Activated gamma-delta T cell treated with anti-CD3 and anti-CD28 coated beads, Interleukin-2, amount 50 U/mL, for 16 hours (primary cell): ENCODE measurements at regions not wholly inside any gene's neighbourhood (a gene's known extent, or its start where the extent isn't known, plus 50 kb on each side); places are given as distances from the start of the nearest gene placed in this dataset.

Source experiments
- DNase-seq: peaks from one replicate; pipeline ENCODE4 v3.0.0-alpha.2; 2020; ENCODE audit warnings: low read depth

DNA sequence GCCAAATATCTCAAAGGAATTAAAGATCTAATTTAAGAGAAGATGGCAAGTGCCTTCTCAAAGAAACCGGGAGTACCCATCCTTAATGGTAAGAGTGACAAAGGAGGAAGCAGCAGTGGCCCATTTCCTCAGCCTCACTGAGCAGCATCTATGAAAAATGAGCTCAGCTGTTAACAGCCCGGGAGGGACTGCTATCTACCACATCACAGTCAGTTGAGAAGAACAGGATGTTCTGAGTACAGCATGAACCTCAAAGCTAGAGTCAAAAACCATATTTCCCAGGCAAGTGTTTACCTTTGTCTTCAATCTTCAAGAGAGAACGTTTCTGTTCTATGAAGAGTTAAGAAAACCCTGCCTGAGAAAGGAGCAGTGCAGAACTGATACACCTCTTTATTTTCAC lies 115.0 kb downstream of the BTG1 start:
- DNase-seq = peak; percentile 43

DNA sequence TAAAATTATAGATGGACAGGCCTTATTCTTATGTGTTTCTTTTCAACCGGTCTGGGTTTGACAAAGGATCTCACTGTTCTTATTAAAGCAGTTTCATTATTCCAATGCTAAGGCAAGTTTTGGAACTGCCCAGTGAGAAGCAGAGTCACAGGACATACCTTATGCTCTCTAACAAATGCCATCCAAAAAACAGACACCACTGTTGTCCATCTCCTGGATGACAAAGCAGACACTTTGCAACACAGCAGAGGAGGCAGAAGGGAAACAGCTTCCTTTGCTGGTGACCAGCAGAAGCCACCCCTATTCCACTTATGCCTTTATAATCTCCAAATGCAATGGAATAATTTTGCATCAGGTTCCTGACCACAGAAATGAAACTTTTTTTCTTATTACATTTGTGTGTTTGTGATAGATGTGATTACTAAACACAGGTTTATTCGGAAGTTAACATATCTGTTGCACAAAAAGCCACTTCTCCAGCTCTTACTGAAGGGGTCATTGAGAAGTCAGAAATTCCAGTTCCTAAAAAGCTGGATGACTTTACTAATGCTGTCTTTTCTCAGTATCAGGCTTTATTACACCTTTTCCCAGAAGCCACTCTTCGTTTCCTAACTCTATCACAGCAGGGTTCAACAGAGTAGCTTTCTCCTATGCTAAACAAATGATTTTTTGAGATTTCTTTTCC lies 115.6 kb downstream of the BTG1 start:
- DNase-seq = no peak

DNA sequence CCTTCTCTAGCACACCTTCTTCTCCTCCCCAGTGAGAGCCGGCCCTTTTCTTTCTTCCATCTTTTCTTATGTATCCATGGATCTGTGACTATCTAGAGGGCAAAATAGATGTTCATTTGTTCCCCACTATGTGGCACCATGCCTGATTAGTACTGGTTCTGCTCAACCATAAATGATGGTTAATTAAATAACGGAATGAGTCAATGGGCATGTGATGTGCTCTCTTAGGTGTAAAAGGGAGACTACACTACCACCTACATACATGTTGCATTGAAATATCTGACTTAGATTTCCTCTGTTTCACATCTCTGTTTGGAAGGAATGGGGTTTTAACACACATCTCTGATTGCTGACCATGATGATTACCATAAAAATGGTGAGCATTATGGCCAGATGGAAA lies 116.5 kb downstream of the BTG1 start:
- no peak for DNase-seq

DNA sequence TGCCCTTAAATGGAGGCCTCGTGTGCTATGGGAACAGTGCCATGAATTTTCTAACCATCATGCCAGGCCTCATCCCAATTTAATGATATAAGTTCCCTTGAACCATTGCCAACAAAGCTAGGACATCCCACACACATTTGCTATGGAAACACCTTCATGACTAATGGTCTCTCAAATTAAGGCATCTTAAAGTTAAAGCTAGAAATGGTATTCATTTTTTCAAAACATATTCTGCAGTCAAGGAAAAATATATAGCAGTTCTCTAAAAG lies 117.3 kb downstream of the BTG1 start:
- no peak for DNase-seq

DNA sequence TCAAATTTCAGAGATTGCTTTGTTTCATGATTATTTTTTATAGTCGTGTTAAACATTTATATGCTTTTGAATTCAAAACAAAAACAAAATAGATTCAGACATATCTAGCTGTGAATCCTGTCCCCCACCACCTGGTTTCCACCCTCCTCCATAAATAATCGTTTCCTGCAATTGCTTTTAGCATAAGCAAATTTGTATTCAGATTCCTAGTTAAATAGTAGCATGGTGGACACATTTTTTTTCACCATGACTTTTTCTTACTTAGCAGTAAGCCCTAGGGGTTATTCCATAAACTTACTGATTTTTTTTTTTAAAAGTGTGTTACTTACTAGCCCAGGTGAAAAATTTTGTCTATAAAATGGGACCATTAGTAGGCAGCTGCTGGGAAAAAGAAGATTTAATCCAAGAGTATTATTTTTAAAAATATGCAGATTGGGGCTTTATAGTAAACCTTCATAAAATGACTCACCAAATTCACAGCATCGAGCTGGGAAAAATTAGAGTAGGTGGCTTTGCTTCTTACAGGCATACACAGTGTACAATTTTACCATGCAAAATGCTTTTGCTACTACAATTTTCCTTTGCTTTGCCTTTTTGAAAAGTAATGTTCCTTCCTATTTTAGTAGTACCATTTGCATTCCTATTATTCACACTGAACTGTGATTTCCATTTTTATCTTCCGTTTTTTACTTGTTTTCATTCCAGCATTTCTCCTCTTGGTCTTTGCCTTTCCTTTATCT lies 117.8 kb downstream of the BTG1 start:
- DNase-seq = no peak

DNA sequence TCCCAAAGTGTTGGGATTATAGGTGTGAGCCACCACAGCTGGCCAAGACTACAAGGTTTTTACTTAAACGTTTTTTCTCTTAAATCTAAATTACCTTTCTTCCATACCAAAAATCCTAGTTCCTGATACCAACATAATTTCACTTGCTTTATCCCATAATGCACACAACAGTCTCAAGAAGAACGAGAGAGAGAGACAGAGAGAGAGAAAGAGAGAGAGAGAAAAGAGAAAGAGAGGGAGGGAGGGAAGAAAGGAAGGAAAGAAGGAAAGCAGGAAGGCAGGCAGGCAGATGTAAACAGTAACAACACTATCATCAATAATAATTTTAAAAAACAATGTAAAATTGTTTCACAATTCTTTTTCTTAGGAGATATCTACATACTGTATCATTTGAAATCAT lies 118.4 kb downstream of the BTG1 start:
- no peak for DNase-seq

DNA sequence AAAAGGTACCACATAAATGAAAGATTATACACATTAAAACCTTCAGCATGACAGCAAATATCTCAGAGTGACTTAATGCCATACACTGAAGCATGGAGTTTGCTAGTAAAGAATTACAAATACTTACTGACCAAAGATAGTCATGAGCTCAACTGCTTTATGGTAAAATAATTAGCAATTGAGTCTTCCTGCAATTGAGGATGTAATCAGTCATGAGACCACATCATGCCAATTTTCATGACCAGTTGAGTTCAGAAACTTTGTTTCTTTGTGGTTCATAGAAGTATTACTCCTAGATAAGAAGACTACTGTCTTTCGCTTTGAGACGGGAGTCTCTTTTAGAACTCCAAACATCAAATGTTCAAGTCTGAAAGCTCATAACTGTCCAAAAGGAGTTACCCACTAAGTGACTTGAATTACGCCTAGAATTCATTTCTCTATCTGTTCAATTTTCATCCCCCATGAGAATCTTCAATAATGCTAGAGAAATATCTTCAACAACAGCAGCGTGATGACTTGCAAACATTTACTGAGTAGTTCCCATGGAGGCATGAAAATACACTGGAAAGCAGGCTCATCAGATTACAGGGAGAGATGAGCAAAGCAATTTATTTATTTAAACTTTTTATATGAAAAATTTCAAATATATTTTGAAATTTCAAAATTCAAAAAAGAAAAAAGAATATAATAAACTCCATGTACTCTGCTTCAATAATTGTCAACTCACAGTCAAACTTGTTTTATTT lies 120.0 kb downstream of the BTG1 start:
- DNase-seq = no peak

DNA sequence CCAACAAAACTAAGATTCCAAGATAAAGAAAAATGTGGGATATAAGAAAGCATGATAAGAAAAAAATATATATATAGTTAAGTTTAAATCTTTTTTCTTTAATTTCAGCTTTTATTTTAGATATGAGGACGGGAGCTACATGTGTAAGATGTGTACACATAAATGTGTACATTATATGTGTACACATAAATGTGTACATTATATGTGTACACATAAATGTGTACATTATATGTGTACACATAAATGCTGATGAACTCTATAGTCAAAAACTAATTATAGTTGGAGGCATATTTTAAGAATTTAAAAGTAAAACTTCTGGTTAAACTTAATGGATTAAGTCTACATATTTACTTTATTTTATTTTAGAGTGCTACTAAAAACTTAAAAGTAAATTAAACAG lies 123.6 kb downstream of the BTG1 start:
- no peak for DNase-seq

DNA sequence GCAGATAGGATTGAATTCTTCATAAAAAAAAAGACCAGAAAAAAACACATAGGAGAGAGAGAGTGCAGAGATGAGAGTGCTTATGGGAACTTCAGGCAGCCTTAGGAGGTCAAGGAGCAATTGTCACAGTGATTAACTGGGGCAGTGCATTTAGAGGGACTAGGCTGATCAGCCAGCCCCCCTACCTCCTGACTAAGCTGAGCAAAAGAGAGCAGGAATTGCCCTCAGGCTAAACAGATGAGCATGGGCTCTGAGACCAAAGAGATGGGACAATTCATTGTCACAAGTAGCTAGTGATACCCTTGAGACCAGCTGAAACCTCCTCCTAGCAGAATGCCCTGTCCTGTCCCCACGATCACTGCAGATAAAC lies 124.0 kb downstream of the BTG1 start:
- DNase-seq = no peak

DNA sequence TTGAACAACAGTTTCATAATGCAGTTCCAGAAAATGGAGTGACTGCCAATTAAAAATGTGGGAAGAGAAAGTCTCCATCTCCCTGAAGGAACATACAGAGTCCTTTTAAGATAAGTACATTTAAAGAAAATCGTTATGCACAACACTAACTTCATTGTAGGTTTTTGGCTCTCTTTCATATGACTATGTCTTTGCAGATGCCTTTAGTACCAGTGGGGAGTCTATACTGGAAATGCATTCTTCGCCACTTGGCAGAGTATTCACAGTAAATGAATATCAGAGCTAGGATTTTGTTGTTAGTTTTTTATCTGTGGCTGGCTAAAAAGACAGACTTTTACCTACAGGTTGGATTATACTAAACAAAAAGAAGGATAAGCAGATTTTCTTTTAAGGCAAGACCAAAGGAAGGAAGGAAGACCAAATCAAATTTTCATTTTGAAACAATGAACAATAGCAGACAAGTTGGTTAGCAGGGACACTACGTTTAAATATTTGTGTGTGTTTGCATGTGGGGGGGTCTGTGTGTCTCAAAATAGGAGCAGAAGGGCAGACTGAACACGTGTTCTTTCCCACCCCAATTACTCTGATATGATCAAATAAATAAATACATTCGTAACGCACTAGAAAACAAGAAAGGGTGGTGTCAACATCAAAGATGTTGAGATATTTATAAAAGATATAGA lies 124.5 kb downstream of the BTG1 start:
- no peak for DNase-seq

DNA sequence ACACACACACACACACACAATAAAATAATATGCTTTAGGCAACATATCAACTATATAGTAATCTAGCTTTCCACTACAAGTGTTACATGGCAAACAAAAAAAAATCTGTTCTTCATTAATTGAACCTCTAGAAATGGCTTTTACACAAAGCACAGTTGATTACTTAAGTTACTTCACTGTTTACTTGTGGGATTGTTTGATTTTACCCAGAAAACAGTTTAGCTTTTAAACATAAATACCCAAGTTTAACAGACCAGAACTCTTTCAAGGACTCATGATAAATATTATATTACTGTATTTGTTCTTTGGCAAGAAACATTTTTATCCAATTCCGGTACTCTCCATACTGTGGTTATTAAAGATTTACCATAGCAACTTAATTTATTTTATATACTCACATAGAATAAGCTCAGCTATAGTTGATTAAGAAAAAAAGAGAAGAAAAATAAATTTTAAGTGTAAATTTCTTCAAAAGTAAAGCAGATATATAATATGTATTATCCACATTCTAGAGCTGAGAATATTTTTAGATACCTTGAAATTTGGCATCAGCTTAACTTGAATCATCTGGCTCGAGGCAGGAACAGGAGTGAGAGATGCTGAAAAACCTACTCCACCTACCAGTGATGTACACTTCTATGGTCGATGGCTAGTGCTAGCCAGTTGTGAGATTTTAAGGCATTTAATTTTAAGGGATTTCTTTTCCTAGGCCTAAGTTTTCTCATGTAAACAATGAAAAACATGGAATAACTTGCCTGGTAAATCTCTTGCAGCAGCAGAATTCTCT lies 126.0 kb downstream of the BTG1 start:
- no peak for DNase-seq

DNA sequence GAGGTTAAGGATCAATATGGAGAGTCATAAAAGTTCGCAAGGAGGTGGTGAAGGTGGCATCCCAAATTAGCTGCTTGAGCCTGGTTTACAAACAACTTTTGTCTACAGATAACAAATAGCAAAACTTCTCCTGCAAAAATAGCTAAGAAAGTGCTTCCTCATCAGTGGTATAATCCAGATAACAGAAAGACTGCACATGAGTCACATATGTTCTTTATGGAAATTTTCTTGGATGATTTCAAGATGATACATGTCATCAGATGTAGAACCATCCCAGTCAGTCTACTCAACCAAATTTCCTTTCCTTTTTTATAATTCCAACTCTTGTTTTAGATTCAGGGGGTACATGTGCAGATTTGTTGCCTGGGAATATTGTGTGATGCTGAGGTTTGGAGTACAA lies 133.0 kb downstream of the BTG1 start:
- DNase-seq = no peak

DNA sequence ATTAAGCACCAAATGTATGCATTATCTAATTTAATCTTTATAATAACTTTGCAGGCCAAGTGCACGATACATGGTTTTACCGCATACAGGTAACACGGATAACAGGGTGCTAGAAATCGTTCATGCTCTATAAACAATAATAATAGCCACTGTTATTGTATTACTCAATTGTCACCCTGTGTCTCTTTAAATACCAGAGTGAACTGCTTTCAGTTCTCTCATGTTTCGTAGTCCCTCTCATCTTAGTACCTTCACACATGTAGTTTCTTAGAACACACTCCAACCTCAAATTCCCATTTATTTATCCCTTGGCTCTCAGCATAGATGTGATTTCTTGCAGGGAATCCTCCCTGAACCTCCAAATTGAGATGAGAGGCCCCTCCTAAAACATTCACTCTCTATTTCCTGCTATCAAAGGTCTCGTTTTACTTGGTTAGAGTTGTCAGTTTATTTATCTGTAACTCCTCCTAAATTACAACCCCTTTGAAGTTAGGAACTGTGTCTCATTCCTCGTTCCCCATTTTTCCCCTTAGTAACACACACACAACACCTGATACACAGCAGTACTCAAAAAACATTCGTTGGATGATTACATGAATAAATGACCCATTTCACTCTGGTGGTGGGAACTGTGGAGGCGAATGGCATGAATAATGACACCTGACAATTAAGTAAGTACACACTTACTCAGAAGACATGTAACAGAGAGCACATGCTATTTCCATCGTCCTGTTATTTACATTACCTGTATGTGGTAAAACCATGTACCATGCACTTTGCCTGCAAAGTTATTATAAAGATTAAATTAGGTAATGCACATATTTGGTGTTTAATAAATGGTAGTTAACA lies 134.6 kb downstream of the BTG1 start:
- DNase-seq = no peak

DNA sequence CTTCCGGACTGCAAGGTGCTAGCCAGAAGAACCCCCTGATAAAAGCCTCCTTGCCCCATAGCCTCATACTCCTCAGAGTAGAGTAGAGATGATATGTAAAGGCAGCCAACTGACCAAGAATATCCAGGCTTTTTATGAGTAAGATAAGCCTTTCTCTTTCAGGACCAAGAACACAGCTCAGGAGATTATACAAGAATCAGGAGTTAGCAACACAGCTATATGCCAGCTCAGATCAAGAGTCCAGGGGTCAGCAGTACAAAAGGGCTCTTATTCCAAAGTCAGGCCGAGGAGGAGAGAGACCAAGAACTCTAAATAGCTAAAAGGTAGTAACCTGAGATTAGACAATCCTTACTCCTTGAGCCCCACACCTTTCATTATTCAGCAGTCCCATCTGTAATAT lies 135.3 kb downstream of the BTG1 start:
- no peak for DNase-seq

DNA sequence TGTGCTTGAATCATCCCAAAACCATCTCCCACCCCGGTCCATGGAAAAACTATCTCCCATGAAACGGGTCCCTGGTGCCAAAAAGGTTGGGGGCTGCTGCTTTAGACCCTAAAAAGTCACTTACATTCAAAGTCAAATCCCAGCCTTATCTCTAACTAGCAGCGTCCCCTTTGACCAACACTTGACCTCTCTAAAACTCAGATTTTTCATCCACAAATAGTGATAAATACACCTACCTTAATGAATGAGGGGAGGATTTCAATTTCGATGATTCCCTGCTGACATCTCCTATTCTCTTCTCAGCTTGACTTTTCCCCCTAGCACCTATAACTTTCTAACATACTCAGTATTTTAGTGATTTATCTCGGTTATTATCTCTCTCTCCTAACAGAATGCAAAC lies 137.3 kb downstream of the BTG1 start:
- no peak for DNase-seq

DNA sequence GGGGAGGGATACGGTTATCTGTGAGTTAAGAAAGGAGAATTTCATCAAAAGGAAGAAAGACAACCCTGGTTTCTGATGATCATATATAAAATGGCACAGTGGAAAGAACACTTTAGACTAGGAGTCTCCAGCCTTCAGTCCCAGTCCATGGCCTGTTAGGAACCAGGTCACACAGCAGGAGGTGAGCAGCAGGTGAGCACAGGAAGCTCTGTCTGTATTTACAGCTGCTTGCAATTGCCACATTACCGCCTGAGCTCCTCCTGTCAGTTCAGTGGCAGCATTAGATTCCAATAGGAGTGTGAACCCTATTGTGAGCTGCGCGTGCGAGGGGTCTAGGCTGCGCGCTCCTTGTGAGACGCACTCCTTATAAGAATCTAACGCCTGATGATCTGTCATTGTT lies 137.9 kb downstream of the BTG1 start:
- DNase-seq = no peak

DNA sequence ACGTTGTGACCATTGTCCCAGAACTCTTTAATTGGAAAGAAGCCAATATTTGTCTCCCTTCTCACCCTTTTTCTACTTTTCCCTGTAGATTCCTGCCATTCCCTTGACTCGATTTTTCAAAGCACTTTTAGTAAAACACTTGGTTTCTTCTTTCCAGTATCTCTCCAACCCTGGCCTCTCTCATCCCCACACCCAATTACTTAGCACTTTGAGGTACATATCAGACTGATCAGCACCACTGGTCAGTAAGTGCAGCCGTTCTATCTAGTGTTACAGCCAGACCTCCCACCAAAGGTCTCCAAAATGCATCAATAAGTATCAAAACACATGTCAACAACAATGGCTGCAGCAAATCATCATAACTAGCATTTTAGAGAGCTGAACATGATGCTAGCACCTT lies 141.9 kb downstream of the BTG1 start:
- no peak for DNase-seq

DNA sequence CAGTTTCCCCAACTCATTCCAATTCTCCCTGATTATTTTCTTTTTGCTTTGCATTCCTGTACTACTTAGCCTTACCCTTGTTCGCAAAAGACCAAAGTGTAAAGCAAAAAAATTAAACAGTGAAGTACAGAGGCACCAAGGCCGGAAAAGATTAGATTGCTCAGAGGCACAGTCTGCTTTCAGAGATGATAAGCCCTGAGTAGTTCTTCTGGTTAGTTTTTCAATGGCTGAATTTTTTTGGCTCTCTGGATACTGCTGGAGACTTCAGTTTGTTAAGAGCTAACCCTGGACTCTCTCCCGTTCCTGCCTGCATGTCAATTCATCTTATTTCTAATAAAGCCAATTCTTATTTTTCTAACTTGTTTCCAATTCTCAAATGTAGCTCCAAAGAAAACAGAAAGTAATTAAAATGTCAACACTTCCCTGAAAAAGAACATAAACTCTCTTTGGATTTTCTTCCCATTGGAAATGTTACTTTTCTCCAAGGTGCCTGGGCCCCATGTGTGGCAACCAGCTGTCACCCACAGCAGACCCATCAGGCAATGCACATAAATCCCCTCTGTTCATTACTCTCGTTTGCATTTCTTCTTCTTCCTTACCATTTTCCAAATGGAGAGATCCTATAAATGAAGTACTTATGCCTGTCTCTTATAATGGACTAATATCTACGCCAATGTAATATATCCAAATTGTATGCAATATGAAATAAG lies 142.8 kb downstream of the BTG1 start:
- no peak for DNase-seq

DNA sequence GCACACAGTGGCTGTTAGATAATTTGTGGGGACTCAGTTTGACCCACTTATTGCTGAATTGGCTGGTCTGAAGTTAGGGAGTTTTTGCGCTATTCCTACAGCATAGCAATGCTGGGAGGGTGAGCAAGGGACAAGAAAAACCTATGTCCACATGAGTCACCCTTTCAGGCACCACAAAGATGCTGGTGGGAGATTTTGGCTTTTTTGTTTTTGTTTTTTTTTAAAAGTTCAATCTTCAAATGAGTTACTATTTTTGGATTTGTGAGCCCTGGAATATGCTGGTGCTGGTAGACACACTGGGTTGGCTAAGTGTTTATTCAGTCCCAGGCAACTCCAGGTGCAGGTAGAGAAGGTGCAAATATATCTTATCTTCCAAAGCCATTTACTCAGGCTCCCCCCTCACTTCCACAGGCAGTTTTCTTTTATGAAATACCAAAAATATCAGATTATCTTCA lies 143.4 kb downstream of the BTG1 start:
- DNase-seq = no peak

DNA sequence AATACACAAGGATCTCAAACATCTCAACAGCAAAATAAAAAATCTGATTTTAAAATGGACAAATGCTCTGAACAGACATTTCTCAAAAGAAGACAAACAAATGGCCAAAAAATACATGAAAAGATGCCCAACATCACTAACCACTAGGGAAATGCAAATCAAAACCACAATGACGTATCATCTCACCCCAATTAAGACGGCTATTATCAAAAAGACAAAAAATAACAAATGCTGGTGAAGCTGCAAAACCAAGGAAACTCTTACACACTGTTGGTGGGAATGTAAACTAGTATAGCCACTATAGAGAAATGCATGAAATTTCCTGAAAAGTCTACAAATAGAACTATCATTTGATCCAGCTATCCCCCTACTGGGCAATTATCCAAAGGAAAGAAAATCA lies 145.0 kb downstream of the BTG1 start:
- no peak for DNase-seq

DNA sequence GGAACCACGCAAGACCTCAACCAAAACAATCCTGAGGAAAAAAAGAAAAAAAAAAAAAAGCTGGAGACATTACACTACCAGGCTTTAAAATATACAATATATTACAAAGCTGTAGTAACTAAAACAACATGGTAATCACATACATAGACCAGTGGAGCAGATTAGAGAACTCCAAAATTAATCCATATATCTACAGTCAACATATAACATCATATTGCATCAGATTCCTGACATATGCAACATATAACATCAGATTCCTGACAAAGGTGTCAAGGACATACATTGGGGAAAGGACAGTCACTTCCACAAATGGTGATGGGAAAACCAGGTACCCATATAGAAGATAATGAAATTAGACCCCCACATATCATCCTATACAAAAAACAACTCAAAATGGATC lies 145.8 kb downstream of the BTG1 start:
- DNase-seq = no peak
